Renal cortical epithelial cell (primary cell): ENCODE measurements at regions not wholly inside any gene's neighbourhood (a gene's known extent, or its start where the extent isn't known, plus 50 kb on each side); places are given as distances from the start of the nearest gene placed in this dataset.
A peak's percentile ranks its signal among the peaks of the same experiment; 100 is the strongest.

Experiments
- DNase-seq: peaks from one replicate; pipeline ENCODE4 v3.0.0-alpha.2; 2011; ENCODE audit warnings: low read depth

DNA sequence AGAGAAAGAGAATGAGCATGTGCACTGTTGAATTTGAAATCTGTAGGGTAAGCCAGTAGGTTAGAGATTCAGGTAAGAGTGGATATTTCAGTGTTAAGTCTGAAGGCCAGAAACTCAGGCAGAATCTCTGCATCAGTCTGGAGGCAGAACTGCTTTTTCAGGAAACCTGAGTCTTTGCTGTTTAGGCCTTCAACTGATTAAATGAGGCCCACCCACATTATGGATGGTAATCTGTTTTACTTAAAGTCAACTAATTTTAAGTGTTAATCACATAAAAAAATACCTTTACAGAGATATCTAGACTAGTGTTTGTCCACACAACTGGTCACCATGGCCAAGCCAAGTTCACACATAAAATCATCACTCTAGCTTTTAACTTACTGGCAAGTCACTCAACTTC lies 205.0 kb upstream of the DDHD1 start:
- DNase-seq, result no peak

DNA sequence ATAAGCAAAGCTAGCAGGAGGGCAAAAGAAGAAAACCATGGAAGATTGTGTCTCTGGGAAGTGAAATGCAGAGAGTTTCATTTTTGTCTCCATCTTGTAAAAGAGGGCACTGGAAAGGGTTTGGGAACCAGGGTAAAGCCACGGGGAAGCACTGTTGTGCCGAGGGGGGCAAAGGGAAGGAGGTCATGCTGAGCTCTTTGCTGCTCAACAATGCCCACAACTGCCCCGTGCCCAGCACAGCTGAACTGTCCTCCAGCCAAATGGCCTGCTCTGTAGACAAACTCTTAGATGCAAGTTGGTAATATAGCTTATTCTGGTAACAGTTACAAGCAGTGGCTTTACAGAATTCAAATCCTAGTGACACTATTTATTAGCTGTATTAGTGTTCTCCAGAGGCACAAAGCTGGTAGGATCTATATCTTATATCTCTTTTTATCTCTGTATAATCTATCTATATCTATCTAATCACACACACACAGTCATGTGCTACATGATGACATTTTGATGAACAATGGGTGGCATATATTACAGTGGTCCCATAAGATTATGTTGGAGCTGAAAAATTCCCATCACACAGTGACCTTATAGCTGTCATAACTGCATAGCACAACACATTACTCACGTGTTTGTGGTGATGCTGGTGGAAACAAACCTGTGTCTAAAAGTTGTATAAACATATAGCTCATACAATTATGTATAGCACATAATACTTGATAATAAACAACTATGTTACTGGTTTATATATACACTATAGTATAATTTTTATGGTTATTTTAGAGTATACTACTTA lies 203.4 kb upstream of the DDHD1 start:
- DNase-seq, result no peak

DNA sequence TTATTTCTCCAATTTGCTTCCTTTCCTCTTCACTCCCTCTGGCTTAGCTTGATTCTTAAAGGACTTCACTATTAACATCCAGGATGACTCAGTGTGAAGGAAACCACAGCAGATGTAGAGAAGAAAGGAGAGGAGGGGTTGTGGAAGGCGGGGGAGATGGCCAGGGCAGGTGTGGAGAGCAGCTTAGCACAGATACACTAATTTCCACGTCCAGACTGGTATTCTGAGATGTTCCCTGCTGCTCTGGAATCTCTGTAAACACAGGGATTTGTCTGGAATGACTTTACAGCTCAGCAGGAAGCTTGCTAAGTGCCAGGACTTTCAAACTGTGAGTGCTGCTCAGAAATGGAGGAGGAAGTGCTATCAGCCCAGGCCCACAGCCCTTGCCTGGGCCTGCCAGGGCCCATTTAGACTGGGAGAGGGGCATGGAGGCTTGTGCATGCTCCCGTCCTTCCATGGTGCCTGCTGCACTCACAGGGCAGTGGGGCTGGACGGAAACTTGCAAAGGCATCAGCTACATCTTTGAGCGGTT lies 202.5 kb upstream of the DDHD1 start:
- peak; percentile 41 for DNase-seq

DNA sequence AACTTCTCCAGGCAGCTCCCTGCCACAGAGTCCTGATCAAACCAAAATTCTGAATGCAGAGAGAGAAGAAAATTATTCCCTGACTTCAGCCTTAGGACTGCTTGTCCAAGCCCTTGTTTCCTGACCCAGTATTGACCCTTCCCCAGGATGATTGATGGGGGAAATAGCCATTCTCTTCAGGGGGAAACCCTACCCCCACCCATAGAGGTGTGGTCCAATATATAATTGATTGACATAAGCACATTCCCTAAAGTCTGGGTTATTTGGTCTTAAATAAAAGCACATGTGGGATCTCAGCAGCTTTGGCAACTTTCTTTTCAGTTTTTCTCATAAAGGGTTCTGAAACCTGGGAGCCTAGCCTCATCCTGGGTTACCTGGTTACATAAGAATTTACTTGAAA lies 201.2 kb upstream of the DDHD1 start:
- no peak for DNase-seq

DNA sequence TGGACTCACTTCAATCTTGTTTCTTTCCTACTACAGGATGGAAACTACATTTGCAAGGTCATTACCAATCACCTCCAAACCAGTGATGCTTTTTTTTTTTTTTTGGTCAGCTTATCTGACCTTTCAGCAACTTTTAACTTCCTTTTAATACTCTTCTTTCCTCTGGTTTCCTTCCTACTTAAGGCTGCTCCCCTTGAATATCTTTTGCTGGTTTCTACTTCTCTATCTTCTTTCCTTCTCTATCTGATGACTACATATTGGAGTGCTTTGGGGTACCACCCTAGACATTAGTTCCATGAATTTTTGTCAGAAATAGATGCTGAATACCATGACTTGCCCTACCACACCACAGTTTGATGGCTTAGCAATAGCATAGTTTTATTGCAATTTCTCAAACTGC lies 197.7 kb upstream of the DDHD1 start:
- DNase-seq, result no peak

DNA sequence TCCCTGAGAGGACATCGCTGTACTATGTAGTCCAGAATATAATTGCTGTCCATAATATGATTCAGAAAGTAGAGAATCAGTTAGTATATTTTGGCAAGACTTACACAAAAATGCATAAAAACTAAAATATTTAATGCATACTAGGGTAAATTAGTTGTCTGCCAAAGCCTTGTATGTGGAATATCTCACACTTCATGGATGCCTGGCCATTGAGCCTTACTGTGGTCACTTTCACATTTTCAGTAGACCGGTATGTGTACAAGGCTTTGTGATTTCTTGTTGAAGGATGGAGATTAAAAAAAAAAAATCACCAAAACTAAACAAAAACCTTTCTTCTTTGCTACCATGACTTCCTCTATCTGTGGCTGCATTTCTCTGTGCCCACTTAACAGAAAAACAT lies 197.3 kb upstream of the DDHD1 start:
- no peak for DNase-seq

DNA sequence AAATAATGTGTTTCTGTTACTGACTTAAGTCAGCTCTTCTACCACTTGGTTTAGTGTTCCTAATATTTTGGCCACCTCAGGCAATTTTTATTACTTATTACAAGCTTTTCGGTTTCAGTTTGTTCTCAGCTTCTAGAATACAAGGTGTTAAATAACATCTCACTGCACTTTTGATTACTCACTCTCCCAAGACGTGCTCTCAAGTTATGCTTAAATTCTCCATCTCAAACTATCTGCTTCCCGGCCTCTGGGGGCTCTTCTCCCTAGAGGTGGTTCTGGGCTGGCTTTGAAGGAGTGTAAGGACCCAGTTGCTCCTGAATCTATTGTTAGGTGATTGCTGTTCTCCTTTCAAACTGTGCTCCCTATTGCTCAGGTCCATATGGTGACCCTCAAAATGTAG lies 193.9 kb upstream of the DDHD1 start:
- peak; percentile 40 for DNase-seq

DNA sequence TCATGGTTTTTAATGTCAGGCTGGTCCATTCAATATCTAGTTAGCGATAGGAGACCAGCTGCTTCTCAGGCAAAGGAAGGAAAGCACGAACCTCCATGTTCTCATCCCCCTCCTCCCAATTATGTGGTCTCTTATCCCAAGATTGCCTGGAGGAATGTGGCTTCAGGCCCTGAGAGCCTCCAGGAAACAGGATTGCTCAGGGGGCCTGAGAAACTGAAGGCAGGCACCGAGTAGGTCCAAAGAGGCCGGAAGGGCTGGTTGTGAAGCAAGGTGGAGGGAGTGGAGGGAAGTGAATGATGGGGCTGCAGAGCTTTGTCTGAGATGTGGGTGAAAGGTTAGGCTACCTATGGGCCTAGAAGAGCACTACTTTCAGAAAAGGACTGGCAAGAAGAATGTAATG lies 188.2 kb upstream of the DDHD1 start:
- no peak for DNase-seq

DNA sequence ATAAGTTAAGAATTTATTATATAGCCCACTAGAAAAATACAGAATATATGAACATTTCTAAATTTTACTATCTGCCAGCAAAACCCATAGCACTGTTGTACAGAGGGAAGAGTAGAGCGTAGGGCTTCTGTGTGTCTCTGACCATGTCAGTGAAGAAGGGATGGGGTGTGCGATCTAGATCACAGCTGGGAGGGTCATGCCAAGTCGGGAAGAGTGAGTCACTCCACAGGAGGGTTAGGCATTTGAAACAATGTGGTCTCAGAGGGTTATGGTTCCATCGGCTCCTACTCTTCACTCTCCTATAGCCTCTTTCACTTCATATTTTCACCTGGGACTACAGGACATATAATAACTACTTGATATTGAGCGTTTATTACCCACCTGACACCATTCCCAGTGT lies 185.1 kb upstream of the DDHD1 start:
- DNase-seq, result peak; percentile 4

DNA sequence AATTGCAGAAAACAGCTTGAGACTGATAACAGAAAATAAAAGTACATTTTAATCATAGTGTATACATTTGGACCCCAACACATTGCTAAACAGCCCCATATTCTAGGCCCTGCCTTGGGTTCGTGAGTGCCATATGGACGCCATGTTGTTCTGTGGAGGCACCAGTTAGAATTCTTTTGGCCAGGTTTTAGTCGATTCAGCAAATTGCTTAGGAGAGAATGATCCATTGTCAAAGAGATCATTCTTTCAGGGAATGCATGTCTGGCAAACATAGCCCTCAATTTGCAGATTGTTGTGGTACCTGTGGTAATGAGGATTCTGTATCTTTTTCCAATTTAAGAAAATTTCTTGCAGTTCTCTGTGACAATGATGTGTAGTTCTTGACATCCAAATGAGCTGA lies 183.6 kb upstream of the DDHD1 start:
- DNase-seq, result no peak

DNA sequence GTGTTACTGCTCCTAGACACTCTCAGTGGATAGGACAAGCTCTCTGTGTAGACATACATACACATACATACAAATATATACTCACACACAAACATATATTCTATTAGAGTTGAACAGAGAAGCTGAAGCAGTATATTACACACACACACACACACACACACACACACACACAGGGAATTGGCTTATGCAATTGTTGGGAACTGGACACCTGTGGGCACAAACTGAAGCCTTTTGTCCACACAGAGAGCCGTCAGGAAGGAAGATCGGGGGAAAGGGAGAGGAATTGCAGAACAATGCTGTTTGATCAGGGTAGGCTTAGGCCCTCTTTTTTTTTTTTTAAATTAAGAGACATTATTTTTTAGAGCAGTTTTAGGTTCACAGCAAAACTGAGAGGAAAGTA lies 180.7 kb upstream of the DDHD1 start:
- no peak for DNase-seq

DNA sequence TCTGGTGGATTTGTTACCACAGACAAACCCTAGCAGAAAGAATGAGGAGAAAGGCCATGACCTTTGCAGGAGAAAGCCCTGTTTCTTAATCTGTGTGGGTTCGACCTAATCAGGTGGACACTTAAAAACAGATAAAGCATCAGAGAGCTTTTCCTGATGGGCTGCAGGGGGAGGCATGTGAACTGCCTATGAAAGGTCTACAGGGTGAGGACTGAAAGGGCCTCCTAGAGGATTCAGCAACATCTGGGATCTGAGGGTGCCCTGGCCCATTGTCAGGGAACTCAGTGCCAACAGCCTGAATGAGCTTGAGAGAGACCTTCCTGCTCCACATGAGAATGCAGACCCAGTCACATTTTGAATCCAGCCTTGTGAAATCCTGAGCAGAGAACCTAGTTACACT lies 178.8 kb upstream of the DDHD1 start:
- DNase-seq, result no peak

DNA sequence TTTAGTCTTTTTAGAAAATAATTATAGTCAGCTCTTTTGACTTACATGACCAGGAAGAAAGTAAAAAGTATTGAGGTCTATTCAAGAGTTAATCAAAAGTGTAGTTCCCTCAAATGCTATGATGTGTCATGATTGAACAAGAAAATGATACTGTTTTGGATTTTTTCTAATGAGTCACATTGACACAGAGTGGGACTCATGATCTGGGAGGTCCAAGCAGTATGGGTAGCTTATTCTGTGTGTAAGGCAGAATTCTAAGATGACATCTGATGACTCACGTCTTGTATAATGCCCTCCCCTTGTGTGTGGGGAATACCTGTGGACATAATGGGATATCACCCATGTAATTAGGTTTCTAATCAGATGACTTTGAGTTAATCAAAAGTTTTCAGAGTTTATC lies 178.1 kb upstream of the DDHD1 start:
- peak; percentile 18 for DNase-seq

DNA sequence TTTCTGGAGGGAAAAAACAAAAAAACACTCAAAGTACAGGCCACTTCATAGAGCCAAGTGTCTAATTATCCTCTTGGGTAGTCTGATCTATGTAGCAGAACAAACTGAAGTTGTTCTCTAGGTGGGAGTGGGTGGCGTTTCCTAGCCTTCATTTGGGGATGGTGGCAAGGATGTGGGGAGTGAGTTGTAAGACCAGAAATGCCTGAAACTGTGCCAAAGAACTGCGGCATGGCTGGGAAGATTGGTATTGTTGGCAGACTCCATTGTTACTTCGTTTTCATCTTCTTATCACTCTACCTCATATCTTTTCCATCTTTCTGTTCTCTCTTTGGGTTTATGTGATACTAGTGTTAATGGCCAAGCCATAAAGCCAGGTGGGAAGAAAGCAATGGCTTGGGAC lies 177.3 kb upstream of the DDHD1 start:
- no peak for DNase-seq

DNA sequence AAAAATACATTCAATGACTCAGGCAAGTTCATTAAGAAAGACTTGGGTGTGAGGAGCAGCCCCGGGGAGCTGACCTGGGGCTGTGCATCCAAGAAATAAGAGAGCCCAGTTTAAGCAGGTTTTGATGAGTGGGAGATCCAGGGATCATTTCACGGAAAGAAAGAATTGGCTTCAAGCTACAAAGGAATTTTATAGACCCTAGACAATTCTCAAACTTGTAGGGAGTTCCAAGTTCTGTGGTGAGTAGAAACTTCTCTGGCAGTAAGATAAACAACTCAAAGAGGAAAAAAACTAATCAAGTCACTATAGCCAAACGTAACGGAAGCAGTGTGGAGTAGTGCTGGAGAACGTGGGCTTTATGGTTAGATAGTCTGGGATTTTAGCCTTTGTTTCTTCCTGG lies 175.7 kb upstream of the DDHD1 start:
- no peak for DNase-seq

DNA sequence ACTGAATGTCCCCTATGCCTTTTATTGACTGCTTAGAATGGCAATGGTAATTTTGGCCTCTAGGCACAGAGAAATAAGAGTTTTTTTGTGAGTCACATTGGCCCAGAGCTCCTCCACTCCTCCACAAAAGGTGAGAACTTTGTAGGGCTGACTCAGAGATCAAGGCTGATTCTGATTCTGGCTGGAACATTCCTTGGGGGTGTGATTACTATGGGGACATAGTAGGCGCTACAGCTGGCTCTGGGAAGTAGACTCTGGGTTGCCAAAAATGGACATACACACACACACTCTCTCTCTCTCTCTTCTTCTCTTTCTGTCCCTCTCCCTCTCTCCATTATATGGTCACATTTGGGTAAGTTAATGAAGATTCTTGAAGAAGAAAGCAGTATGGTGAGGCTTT lies 174.6 kb upstream of the DDHD1 start:
- peak; percentile 80 for DNase-seq

DNA sequence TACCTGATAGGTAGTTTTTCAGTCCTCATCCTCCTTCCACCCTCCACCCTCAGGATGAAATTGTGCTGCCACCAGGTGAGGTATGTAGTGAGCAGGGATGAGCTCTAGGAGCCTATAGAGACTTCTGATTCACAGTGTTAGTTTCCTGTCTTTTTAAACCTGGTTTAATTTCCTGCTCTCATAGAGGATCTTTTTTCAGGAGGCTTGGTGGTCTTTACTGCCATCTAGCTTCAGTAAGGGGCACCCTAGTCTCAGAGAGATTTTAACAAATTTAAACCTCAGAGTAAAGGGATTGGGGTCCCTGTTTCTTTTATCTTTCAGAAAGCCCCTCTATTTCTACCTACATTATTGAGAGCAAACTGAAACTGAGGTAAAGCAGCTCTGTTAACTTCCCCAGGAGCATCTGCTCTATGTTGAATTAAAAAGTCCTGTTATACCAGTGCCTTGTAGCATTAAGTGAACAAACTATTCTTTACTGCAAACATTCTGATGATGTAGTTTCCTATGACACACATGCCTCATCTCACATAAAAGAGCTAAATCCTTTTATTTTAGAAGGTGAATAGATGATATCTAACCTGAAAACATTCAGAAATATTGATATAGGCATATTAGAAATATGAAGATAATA lies 172.2 kb upstream of the DDHD1 start:
- no peak for DNase-seq

DNA sequence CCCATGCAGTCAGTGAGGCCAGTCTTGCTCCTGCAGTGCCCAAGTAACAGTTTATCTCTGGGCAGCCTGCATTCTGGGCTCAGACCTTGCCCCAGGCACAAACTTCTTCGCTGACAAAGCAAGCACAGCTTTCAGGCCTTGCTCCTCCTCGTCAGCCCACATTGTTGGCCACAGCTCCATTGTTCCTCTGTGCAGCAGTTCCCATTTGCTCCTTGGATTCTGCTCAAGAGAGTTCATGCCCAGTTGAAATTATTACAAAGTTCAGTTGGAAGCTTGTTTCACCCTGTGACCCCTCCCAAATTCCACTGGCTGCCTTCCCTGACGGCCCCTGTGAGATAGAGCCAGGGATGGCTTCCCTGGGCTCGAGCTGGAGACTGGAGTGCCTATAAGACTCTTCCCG lies 163.4 kb upstream of the DDHD1 start:
- DNase-seq, result no peak

DNA sequence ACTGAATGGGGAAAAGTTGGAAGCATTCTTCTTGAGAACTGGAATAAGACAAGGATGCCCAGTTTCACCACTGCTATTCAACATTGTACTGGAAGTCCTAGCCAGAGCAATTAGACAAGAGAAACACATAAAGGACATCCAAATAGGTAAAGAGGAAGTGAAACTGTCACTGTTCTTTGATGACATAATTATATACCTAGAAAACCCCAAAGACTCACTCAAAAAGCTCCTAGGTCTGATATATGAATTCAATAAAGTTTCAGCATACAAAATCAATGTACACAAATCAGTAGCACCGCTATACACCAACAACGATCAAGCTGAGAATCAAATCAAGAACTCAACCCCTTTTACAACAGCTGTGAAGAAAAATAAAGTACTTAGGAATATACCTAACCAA lies 157.3 kb upstream of the DDHD1 start:
- DNase-seq, result no peak

DNA sequence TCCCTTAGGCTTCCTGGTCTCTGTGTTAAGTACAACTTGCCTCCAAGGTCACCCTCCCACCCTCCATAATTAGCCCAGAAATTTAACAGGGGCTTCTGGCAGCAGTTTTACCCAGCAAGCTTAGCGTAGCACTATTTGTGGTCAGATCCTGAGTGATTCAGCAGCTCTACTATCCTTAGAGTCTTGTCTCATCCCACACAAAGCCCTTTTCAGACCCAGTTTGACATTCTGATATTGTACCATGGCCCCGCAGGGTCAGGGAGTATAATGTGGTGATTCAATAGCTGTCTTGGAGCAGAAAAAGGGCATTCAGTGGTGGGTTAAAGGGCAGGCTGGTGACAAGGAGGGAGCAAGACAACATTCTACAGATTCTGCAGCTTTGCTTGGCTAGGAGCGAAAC lies 153.8 kb upstream of the DDHD1 start:
- DNase-seq, result peak; percentile 56

DNA sequence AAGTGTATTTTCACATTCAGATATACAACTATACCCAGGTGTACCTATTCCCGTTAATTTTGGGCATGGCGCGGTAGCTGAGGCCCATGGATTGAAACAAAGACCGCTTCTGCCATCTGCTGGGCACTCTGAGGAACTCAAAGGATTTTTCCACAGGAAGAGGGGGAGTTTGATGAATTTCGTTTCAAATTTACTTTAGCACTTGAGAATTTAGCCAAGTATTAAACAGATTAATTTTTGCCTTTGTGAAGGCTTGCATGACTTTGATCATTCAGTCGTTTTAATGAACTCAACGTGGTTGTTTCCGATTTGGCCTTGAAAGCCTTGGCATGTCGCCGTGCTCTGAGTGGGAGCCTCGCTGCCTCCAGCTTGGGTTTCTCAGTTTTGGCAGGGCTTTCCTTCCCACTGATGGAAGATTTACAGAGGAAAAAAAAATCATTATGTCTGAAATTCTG lies 153.2 kb upstream of the DDHD1 start:
- peak; percentile 37 for DNase-seq

DNA sequence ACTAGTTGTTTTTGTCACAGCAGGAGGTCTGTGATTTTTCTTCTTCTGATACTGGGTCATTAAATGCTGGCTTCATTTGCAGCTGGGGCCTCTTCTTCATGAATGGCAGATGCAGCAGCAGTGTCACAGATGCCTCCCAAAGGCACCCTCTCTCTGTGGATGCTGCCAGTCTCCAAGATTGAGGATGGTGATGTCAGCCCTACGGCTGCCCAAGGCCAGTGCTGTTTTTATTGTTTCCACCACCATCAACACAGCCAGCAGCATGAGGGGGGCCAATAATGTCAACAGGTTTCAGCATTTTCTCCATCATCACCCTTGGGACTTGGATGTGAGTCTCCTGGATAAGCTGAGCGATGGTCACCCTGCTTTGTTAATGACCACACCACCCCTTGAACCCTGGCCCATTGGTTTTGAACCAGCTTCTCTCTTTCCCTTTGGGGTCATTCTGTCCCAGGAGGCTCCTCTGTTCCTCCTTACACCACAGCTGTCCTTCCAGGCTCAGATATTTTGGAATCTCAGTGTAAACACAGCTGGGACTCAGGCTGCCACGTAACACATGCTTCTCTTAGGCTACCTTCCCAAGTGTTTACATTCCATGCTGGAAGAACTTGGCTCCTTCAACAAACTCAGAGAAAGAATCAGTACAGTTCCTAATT lies 151.7 kb upstream of the DDHD1 start:
- DNase-seq, result no peak

DNA sequence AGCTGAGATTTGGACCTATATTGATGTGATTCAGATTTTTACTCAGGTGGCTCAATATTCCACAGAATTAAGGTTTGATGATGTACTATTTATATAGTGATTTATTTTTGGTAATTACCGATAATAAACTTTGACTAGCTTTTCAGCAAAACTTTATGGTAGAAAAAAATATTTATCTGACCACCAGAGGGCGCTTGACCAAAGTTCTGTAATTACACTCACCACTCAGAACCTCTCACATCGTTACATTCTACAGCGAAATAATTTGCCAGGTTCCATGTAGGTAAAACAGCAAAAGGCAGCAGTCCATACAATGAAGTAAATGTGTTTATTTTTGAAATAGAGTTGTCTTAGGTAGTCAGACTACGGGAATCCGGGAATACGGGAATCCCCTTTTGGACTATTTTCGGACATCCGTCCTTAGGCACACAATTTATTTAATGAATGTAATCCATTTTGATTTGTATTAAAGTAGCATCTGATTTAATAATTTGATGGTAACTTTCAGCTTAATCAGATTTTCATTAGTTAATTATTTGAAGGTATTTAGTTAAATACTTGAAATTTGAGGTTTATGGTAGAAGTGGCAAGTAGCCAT lies 143.0 kb upstream of the DDHD1 start:
- DNase-seq, result peak; percentile 36
